NCI-H128 (cell line): ENCODE measurements at regions not wholly inside any gene's neighbourhood (a gene's known extent, or its start where the extent isn't known, plus 50 kb on each side); places are given as distances from the start of the nearest gene placed in this dataset.
"Not testable (repeated sequence)": the region's sequence is repeated elsewhere in the genome, so short reads cannot be mapped to it uniquely, and the experiment has no call there.

ENCODE experiments used
- DNase-seq: peaks from one replicate; lab custom pipeline; 2025; ENCODE audit not compliant: unreplicated experiment; lab: John Stamatoyannopoulos, UW

DNA sequence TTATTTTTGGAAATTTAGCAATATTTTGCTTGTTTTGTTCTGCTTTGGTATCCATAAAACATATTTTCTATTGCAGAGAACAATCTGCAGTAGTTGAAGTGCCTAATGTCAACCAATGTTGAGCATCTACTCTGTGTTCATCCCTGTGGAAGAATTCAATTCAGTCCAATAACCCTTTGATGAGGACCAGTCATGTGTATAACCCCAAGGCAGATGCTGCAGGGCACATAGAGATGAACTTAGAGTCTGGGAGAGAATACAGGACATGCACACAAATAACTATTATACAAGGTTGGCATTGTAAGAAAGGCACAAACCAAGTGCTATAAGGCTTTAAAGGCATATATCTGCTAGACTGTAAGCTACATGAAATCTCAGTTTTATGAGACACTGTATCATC lies 304.7 kb downstream of the LRIG3 start:
- no peak for DNase-seq

DNA sequence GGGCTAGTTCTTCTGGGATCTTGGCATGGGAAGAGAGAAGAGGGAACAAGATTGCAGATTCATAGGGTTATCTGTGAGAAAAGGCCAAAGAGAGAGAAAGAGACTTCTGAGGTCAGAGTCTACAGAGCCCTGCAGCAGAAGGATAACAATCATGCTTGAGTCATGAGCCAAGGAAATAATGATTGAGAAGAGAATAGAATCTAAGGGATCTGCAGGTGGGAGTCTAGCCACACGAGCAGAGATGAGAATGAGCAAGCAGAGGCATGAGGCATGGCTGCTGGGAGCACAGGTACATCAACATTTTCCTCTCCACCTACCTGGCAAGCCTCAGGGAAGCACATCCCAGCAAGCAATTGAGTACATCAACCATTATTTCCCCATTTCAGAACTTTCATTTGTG lies 303.7 kb downstream of the LRIG3 start:
- no peak for DNase-seq

DNA sequence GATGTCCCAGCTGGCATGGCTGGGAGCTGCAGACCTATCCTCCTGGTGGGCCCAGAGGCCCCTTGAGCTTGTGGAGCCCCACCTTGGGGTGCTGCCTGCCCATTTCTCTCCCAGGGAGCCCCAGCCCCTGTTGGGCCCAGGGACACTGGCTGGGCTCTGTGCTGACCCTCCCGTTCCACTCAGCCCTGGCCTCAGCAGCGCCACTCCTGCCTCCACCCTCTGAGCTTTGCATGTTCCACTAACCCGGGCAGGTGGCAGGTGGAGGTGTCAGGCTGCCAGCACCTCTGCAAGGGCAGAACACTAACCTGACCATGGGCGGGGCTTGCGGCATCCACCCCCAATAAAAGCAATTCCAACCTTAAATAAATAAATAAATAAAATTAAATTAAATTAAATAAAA lies 299.2 kb downstream of the LRIG3 start:
- no peak for DNase-seq

DNA sequence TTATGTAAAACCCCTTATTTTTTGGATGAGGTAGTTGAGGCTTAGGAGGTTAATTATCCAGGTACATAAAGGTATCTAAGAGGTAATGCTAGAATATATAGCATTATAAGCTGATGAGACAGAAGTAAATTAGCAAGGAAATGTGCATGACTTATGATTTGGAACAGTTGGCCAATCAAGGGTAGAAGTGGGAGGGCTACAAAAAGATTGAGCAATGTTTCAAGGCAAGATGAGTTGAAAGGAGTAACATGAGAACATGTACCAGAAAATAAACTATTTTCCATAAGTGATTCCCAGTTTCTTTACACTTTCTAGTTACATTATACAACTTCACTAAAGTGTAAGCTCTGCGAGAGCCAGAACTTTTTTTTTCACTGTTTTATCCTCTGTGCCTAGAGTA lies 290.9 kb downstream of the LRIG3 start:
- no peak for DNase-seq

DNA sequence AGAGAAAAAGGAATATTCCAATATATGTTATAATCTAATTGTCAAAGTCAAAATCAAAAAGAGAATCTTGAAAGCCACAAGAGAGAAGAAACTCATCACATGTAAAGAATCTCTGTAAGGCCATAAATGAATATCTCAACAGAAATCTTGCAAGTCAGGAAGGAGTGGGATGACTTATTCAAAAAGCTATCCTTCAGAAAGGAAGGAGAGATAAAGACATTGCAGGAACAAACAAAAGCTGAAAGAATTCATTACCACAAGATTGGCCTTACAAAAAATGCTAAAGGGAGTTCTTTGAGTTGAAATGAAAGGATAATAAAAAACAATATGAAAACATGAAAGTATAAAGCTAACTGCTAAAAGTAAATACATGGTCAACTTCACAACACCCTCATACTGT lies 286.8 kb downstream of the LRIG3 start:
- DNase-seq = no peak

DNA sequence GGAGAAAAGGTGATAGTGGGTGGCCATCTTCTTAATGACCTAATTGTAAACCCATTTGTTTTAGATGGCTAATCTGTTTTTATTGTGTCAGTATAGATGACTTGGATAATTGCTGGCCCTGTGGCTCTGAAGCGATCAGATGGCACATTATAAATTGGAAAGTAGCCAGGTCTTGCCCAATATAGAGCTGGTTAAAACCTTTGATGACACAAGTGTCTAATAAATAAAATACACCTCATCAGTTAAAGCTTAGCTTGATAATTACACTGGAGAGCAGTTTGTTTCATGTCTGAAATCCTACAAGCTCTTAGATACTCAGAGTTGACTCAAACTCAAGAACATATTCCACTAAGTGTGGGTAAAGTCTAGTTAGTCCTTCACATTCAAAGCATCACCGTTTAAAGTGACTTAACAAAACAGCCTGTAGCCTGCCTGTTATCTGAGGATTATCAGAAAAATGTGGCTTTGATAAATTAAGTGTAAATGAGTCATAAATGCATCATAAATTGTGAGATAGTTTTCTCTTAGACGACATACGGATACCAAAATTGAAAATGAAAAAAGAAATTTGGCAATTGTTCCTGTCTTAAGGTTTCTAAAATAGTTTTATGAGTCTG lies 280.9 kb downstream of the LRIG3 start:
- DNase-seq = peak; percentile 19

DNA sequence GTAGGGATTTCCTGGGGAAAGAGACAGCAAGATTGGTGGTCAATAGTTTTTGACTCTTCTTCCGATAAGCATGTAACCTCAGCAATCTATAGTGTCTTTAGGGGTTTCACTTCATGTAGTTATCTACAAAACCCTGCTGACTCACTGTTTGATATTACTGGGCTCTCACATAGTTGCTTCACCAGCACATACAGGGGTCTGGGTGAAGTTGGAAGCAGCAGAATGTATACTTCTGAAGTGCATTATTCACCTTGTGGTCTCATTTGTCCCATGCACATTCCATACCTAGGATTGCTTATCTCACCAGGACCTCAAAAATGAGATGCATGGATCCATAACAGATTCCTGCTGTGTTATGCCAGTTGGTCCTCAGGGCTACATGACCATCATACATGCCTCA lies 280.0 kb downstream of the LRIG3 start:
- DNase-seq = no peak

DNA sequence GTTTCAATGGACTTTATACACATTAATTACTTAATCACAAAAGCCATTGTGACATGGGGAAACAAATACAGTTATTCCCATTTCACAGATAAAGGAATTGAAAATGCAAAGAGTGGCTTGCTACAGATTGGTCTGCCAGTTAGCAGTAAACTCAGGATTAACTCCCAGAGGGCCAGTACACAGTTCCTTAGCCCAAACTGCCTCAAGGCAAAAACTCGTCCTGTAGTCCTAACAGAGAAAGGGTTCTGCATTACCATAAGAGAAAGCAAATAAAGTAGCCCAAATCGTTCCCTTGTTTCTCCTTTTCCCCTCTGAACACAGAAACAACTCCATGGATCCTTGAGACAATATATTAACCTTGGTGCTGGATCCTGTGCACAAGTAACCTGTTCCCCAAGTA lies 274.4 kb downstream of the LRIG3 start:
- no peak for DNase-seq

DNA sequence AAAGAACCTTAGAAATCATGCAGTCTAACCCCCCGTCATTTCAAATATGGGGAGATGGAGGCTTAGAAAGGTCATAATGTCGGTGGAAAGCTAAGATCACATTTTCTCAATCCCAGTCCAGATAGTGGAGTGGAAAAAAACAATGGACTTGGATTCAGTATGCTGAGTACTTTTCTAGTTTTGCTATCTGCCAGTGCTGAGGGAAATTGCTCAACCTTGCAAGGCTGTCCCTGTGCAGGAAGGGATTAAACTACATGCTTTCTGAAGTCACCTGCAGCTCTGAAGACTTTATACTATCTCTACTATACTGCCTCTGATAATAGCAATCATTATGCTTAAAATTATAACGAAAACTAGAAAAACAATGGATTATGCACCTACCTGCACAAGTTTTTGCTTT lies 272.8 kb downstream of the LRIG3 start:
- DNase-seq = no peak

DNA sequence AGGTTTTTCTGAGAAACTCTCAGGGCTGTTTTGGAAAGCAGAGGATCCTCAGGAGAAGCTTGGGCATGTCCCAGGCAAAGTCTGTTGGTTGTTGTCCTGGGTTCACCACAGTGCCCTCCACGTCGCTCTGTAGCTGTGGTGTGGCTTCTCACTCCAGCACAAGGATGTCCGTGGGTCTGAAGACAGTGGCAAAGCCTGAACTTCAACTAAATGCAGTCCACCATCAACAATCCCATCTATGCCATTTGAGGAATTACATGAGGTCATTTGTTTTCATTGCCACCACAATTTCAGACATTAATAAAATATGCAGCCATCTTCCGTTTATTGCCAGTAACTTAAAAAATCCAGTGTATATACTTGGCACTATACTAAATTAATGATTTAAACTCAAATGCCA lies 272.1 kb downstream of the LRIG3 start:
- no peak for DNase-seq

DNA sequence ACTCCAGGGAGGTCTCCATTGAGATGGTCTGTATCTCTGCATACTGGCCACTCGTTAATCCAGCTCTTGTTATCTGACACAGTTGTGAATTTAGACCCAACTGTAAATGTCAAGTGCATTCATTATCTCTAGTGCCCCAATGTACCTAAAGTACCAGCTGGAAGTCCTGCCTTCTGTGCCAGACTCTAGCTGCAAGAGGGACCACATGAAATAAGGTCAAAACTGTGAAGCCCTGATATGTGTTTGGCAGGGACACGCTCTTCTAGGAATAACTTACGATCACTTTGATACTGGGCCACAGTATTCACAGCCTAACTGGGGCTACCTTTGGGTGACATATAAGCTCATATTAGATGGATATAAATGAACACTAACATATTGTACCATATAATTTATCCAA lies 268.5 kb downstream of the LRIG3 start:
- DNase-seq = no peak

DNA sequence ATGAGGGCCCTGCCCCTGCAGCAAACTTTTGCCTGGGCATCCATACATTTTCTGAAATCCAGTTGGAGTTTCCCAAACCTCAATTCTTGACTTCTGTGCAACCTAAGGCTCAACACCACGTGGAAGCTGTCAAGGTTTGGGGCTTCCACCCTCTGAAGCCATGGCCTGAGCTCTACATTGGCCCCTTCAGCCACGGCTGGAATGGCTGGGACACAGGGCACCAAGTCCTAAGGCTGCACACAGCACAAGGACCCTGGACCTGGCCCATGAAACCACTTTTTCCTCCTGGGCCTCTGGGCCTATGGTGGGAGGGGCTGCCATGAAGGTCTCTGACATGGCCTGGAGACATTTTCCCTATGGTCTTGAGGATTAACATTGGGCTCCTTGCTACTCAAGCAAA lies 266.3 kb downstream of the LRIG3 start:
- no peak for DNase-seq

DNA sequence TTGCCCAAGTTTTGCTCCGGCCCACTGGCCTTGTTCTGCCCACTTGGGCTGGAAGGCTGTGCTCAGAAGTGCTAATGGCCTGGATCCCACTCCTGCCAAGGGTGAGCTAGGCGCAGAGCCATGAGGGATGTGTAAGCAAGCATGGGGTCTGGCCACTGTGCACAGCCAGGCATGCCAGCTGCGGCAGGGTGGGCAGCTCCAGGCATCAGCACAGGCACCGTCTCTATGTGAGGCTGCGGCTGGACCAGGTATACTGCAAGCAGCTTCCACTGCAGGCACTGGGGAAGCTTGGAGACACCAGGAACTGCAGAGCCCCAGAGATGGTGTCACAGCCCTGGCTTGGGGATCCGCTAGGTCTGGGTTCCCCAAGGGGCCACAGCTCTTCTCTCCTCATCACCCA lies 264.9 kb downstream of the LRIG3 start:
- DNase-seq = no peak

DNA sequence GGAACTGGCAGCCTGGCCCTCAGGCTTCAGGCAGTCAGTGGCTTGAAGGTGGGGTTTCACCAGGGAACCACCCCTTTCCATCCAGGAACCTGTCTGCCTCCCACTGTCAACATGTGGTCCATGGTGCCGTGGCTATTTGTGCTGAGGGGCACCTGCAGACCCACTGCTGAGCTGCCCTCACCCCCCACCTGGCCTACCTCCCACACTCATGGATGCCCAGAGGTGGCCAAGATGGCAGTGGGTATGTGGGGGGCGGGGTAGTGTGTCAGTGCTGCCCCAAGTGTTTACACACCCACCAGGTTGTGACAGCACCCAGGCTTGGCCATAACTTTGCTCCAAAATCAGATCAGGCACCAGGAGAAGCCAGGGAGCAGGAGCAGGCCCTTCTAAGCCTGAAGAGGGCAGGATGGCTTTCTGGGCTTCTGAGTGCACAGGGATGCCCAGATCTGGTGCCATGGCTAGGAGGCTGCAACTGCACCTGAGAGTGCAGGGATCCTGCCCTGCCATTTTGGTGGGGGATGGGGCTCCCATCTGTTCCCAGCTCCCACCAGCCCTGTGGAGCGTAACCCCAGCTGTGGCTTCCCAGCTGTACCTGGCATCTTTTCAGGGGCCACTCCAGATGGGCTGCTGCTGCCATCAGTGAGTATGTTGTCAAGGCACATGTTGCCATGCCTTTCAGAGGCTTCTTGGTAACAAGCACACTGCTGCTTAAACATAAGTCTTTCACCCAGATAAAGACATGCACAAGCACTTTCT lies 263.9 kb downstream of the LRIG3 start:
- DNase-seq = no peak

DNA sequence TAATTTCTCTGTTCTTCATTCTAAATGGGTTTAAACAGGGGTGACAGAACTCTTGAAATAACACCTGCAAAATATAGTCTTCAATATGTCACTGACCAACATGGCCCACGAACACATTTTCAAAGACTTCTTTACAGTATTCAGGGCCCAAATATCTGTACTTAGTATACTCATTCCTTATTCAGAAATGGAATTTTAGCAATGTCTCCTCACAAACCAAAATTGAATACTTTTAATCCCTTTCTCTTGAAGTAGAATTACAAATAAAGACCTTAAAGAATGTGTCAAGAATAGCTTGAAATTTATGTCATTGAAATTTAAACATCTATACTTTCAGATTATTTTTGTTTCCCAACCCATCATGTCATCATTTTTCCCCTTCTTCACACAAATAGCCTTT lies 263.1 kb downstream of the LRIG3 start:
- no peak for DNase-seq

DNA sequence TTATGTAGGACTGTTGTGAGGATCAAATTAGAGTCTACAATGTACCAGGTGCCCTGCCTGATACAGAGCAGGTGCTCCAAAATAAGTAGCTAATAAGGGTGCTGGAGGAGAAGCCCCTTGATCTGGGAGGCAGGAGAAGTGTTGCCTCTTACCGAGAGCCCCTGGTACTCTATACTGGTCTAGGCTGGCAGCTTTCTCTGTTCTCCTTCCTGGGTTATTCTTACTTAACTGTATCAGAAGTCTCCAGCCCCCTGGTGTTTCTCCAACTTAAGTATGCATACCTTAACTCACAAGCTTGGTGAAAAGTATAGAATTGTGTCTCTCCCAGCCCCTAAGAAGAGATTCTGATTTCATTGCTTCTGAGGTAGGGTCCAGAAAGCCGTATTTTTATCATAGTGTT lies 254.9 kb downstream of the LRIG3 start:
- no peak for DNase-seq

DNA sequence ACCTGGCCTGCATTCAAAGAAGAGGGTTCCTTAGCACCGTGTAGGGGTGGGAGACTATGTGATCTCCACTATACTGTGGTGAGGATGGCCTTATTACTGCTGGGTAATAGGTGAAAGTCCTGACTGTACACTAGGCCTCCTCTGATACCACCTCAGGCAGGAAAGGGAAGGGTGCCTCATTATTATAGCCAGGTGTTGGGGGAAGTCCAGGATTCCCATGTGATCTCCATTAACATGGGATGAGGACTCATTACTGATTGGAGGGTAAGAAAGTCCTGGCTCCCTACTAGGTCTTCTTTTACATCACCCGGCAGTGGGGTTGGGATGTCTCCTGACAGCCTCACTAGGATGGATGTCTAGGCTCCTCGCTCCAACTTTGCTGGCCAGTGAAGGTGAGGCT lies 252.1 kb downstream of the LRIG3 start:
- DNase-seq = no peak

DNA sequence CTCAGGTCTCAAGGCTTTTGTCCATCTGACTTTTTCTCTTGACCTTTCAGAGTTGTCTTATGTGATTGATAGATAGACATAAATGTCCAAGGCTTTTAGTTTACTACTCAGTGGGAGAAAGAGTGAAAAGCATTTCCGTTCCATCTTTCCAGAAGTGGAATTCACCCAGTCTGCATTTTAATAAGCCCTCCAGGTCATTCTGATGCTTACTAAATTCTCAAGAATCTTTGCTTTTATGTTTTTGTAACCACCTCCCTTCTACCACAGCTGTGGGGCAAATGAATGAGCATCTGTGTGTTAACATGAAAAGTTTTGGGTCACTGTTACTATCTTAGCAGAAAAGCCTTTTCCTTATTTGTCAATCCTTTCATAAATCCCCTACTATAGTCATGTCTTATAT lies 251.4 kb downstream of the LRIG3 start:
- no peak for DNase-seq

DNA sequence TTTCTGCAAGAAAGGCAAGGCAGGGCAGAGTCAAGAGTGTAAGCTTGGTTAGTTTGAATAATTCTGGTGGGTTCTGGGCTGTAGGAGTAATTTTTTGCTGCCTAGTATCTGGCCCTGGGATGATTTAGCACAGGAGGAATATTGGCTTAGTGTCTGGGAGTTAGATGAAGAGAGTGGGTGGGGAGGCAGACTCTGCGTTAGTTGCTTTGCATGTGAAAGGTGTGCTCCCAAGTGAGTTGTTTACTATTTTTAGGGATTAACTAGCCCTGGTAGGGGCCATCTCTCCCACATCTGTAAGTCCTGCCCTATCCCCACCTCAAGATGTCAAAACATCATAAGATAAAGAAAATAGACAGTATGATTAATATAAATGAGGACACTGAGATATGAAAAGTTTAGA lies 249.7 kb downstream of the LRIG3 start:
- DNase-seq = no peak

DNA sequence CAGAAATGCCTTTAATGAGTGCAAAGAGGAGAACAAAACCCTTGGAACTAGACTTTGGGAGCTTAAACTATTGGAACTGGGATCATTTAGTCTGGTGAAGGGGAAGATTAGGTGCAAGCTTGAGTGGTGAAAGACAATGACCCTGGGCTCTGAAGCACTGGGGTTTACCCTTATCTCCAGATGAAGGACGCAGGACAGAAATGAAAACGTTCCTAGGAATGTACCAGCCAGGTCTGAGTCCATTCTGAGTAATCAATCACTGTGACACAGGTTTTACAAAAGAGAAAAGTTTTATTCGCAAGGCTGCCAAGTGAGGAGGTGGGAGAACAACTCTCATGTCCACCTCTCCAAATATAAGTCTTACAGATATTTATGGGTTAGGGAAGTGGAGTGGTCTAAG lies 249.1 kb downstream of the LRIG3 start:
- no peak for DNase-seq

DNA sequence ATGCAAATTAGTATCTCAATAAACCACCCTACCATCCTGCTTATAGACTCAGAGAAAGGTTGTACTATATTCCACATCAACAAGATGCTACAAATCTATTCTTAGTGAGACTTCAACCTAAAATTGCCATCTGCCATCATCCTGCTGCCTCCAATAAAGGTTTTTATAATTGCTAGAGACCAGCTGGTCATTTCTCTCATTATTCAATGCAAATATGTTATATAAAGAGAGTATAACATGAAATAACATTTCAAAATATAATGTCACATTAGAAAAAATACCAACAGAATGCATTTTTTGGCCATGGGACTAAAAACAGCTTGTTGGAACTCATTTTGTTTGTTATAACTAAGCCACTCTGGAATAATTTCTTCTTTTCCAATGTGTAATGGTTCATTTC lies 247.3 kb downstream of the LRIG3 start:
- DNase-seq = no peak

DNA sequence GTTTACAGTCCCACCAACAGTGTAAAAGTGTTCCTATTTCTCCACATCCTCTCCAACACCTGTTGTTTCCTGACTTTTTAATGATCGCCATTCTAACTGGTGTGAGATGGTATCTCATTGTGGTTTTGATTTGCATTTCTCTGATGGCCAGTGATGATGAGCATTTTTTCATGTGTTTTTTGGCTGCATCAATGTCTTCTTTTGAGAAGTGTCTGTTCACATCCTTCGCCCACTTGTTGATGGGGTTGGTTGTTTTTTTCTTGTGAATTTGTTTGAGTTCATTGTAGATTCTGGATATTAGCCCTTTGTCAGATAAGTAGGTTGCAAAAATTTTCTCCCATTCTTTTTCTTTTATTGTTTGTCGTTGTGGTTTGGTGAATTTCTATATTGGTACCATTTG lies 242.5 kb downstream of the LRIG3 start:
- DNase-seq = not testable (repeated sequence)

DNA sequence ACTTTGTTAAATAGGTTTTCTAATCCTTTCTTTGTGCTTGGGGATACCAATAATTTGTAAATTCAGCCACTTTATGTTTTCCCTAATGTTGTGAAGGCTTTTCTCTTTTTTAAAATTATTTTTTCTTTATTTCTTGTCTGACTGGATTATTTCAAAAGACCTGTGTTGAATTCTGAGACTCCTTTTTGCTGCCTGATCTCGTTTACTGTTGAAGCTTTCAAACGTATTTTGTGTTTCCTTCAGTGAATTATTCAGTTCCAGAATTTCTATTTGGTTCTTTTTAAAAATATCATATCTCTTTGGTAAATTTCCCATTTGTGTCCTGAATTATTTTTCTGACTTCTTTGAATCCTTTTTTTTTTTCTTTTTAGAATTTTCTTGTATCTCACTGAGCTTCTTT lies 241.6 kb downstream of the LRIG3 start:
- DNase-seq = no peak
